GM12872 (cell line): ENCODE measurements at regions not wholly inside any gene's neighbourhood (a gene's known extent, or its start where the extent isn't known, plus 50 kb on each side); places are given as distances from the start of the nearest gene placed in this dataset.

Experiments
- TF ChIP-seq, protein P1 (sequence below): IDR thresholded peaks from 3 replicates; pipeline ENCODE4 v1.5.1; 2011; ENCODE audit warnings: low read depth, mild to moderate bottlenecking, low read length, moderate library complexity; ENCODE audit not compliant: insufficient read depth

DNA sequence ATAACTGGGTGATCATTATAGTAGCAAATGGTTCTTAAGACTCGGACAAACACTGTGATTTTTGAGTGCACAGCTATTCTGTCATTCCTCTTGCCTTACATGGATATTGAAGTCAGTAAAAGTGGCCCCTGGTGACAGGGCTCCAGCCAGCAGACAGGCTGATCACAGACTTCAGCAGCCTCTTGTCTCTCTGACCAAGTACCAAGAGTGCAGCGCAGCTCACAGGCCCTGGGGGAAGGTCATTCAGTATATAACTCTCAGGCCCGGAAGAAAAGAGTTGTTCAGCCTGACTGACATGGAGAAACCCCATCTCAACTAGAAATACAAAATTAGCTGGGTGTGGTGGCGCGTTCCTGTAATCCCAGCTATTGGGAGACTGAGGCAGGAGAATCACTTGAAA lies 202.6 kb downstream of the HRH4 start:
- TF ChIP-seq, protein P1, sequence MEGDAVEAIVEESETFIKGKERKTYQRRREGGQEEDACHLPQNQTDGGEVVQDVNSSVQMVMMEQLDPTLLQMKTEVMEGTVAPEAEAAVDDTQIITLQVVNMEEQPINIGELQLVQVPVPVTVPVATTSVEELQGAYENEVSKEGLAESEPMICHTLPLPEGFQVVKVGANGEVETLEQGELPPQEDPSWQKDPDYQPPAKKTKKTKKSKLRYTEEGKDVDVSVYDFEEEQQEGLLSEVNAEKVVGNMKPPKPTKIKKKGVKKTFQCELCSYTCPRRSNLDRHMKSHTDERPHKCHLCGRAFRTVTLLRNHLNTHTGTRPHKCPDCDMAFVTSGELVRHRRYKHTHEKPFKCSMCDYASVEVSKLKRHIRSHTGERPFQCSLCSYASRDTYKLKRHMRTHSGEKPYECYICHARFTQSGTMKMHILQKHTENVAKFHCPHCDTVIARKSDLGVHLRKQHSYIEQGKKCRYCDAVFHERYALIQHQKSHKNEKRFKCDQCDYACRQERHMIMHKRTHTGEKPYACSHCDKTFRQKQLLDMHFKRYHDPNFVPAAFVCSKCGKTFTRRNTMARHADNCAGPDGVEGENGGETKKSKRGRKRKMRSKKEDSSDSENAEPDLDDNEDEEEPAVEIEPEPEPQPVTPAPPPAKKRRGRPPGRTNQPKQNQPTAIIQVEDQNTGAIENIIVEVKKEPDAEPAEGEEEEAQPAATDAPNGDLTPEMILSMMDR: no peak

DNA sequence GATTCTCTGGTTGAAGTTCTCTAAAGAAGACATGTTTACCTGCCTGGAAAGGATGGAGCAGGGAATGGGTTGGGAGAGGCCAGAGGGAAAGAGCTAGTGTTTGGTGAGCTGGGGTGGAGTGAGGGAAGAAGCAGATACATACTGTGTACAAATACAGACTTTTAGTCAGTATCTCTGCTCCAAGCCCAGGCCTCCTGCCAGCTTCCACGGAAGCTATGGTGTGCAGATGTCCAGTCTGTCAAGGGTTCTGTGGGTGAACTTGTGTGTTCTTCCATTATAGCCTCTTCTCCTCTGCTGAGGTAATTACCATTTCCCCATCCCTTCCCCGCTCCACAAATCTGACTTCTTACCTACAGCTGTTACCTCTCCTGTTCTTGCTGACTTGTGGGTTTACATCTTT lies 208.6 kb downstream of the HRH4 start:
- TF ChIP-seq, protein P1: no peak

DNA sequence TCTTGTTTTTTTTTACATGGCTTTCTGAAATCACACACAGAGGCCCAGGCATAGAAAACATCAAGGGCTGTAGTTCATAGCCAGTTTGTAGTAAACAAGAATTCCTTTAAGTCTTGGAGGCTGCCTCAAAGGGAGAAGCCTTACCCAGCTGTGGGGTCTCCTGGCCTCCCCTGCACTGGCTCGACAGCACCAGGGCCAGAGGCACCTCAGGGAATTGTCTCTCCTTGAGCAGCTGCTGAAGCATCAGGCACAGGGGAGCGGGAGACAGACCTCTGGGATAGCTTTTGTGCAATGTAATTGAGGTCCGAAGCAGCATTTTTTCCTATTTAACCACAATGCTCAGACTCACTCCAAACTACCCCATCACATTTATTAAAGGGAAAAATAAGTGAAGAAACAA lies 209.1 kb downstream of the HRH4 start:
- TF ChIP-seq, protein P1: no peak

DNA sequence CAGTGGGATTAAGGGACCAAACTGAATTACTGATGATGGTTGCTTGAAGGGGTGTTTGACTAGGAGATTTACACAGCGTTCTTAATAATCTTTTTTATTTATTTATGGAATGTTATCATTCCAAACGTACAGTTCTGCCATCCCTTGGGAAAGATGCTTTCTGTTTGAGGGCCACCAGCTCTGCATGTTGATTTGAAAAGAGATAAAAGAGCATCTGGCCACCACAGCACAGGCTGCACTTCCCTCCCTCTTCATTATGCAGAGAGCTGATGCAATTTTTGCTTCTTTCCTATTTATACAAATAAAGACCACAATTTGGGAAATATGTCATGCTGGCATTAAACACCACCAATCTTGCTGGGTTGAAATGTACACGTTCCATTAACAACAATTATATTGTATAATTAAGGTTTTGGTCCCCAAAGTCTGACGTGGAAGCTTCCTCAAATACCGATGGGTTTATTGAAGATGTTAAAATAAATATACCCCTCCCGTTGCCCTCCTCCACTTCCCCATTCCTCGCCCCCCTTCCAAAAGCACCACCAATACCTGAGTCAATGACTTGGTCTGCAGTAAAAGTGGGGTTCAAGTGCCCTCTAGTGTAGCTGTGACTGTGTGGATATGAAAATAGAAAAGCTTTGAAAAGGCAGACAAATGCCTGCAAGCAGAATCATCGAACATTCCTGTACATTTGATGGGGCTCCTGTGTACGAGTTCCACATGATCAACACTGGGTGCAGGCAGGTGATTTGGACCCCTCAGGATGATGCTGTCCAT lies 211.9 kb downstream of the HRH4 start:
- TF ChIP-seq, protein P1: no peak

DNA sequence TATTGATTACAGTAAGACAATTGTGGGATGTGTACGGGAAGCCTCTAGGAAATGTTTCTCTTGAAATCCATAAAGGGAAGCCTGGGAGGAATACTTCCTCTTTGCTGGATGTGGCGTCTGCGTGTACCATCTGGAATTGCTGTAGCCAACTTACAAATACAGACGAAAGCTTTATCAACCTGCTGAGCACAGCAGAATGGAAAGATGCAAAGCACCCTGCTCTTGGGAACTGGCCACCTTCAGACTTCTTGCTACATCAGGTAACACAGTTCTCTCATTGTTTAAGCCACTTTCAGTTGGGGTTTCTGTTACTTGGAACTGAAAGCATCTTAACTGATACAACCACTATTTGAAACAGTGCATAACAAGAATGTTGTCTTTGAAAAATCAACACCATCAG lies 213.8 kb downstream of the HRH4 start:
- TF ChIP-seq, protein P1: no peak

DNA sequence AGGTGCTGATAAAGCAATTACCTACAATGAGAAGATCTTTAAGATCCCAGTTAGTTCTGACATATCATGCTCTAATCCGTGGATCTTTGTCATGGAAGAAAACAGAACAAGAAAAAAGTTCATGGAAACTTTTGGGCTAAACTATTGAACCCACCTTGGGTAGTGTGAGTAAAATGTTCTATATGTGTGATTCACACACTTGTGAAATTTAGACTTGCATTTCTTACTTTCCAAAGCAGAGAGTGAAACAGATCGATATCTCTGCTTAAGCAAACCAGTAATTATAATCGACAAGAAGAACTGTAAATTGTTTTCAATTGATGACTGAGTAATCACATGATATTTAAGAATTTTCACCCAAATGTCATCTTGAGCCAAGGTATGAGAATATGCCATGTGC lies 214.2 kb downstream of the HRH4 start:
- TF ChIP-seq, protein P1: no peak

DNA sequence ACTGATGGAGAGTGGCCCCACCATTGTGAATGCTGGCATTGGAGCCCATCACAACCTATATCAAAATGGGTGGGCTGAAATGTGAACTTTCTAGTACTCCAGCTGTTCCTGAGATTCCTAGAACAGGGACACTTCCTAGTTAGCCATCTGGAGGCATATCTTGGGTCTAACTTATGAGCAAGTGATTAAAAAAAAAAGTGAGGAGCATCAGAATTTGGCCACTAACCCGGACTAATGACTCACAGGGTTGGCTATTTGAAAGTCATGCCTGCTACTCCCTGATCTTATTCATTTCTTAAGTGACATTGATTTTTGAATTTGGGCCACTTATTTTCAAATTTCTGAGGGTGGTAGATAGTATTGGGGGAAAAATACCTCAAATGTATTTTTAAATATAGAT lies 216.6 kb downstream of the HRH4 start:
- TF ChIP-seq, protein P1: no peak

DNA sequence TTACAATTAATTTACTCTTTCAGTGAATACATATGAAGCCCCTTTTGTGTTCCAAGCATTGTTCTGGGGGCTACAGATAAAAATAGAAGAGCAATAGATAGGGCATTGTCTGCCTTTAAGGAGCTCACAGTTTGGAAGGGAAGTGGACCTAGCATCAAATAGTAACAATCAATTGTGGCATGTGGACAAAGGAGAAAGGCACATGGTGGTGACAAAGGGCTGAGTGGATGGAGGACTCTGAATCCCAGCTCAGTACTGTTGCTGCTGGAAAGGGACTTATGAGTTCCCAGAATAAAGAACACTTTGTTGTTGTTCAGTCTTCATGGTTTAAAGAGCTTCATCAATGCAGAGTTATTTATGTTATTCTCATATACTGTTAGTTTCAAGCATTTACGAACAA lies 217.7 kb downstream of the HRH4 start:
- TF ChIP-seq, protein P1: no peak
